ENCODE measurements at regions not wholly inside any gene's neighbourhood (a gene's known extent, or its start where the extent isn't known, plus 50 kb on each side); places are given as distances from the start of the nearest gene placed in this dataset.
A peak's percentile ranks its signal among the peaks of the same experiment; 100 is the strongest.

DNA sequence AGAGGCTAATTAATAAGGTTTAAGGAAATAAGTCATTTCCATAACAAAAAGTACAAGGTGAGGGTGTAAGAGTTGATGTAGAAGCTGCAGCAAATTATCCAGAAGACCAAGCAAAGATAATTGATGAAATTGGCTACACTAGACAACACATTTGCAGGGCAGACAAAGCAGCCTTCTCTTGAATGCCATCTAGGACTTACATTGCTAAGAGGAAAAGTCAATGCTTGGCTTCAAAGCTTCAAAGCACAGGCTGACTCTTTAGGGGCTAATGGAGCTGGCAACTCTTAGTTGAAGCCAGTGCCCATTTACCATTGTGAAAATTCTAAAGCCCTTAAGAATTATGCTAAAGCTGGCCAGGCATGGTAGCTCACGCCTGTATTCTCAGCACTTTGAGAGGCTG is 728.6 kb upstream of the KLHL29 start:
- Histone ChIP-seq H3K4me1 (ENCODE audit: insufficient read depth, insufficient read length) (no peaks in the 10 kb centered on the region), H3K27me3 (ENCODE audit: insufficient read depth, insufficient read length) (no peaks in the 10 kb centered on the region), H3K36me3 (ENCODE audit: insufficient read depth, insufficient read length, low read length) (no peaks in the 10 kb centered on the region), H3K4me3 (ENCODE audit: insufficient read length, low read depth) (no peak overlapping the region), H3K9ac (ENCODE audit: insufficient read length, low read depth) (no peak overlapping the region), H3K9me3 (ENCODE audit: insufficient read depth, low read length) (no peaks in the 10 kb centered on the region)
- TF ChIP-seq SUZ12 (IDR thresholded peaks at IDR 0.05; ENCODE audit: extremely low read depth, insufficient read depth, insufficient read length) (no peak), ZNF274 (IDR thresholded peaks at IDR 0.05; ENCODE audit: low read depth, low read length) (no peak), YY1 (IDR thresholded peaks at IDR 0.05; ENCODE audit: insufficient read depth, insufficient read length) (no peak)
- no peak for DNase-seq (ENCODE audit: low read depth, low spot score)

GRCh38 chr2:22673529-22673928 is 711.5 kb upstream of the KLHL29 start:
- no peak overlapping the region for H3K9ac ChIP-seq (ENCODE audit: insufficient read length, low read depth)
- no peaks in the 10 kb centered on the region for H3K27me3 ChIP-seq (ENCODE audit: insufficient read depth, insufficient read length)
- no peak for DNase-seq (ENCODE audit: low read depth, low spot score)
- TF ChIP-seq YY1 (IDR thresholded peaks at IDR 0.05; ENCODE audit: insufficient read depth, insufficient read length), result no peak
- no peak overlapping the region for H3K4me3 ChIP-seq (ENCODE audit: insufficient read length, low read depth)
- no peaks in the 10 kb centered on the region for H3K36me3 ChIP-seq (ENCODE audit: insufficient read depth, insufficient read length, low read length)
- no peaks in the 10 kb centered on the region for H3K4me1 ChIP-seq (ENCODE audit: insufficient read depth, insufficient read length)
- no peaks in the 10 kb centered on the region for H3K9me3 ChIP-seq (ENCODE audit: insufficient read depth, low read length)

GRCh38 chr2:22683914-22684313 is 701.1 kb upstream of the KLHL29 start:
- Histone ChIP-seq H3K9me3 (ENCODE audit: insufficient read depth, low read length) (no peaks in the 10 kb centered on the region), H3K4me3 (ENCODE audit: insufficient read length, low read depth) (no peak overlapping the region), H3K36me3 (ENCODE audit: insufficient read depth, insufficient read length, low read length) (no peaks in the 10 kb centered on the region), H3K9ac (ENCODE audit: insufficient read length, low read depth) (no peak overlapping the region), H3K4me1 (ENCODE audit: insufficient read depth, insufficient read length) (no peaks in the 10 kb centered on the region), H3K27me3 (ENCODE audit: insufficient read depth, insufficient read length) (no peaks in the 10 kb centered on the region)
- DNase-seq (ENCODE audit: low read depth, low spot score), result no peak
- TF ChIP-seq YY1 (IDR thresholded peaks at IDR 0.05; ENCODE audit: insufficient read depth, insufficient read length), result no peak
- TF ChIP-seq SUZ12 (IDR thresholded peaks at IDR 0.05; ENCODE audit: extremely low read depth, insufficient read depth, insufficient read length), result no peak

- no peaks in the 10 kb centered on the region for H3K4me1 ChIP-seq (ENCODE audit: insufficient read depth, insufficient read length)
- no peak overlapping the region for H3K9ac ChIP-seq (ENCODE audit: insufficient read length, low read depth)
- H3K36me3 ChIP-seq (ENCODE audit: insufficient read depth, insufficient read length, low read length), result no peaks in the 10 kb centered on the region
- no peaks in the 10 kb centered on the region for H3K9me3 ChIP-seq (ENCODE audit: insufficient read depth, low read length)
- TF ChIP-seq ZNF274 (IDR thresholded peaks at IDR 0.05; ENCODE audit: low read depth, low read length) (no peak), YY1 (IDR thresholded peaks at IDR 0.05; ENCODE audit: insufficient read depth, insufficient read length) (no peak), SUZ12 (IDR thresholded peaks at IDR 0.05; ENCODE audit: extremely low read depth, insufficient read depth, insufficient read length) (no peak)
- no peak for DNase-seq (ENCODE audit: low read depth, low spot score)
- H3K4me3 ChIP-seq (ENCODE audit: insufficient read length, low read depth), result no peak overlapping the region
- H3K27me3 ChIP-seq (ENCODE audit: insufficient read depth, insufficient read length), result no peaks in the 10 kb centered on the region
These were observed 694.9 kb upstream of the KLHL29 start for GRCh38 chr2:22690096-22690495.

- Histone ChIP-seq H3K4me1 (ENCODE audit: insufficient read depth, insufficient read length) (no peaks in the 10 kb centered on the region), H3K9me3 (ENCODE audit: insufficient read depth, low read length) (no peaks in the 10 kb centered on the region), H3K36me3 (ENCODE audit: insufficient read depth, insufficient read length, low read length) (no peaks in the 10 kb centered on the region), H3K9ac (ENCODE audit: insufficient read length, low read depth) (no peak overlapping the region), H3K4me3 (ENCODE audit: insufficient read length, low read depth) (no peak overlapping the region), H3K27me3 (ENCODE audit: insufficient read depth, insufficient read length) (no peaks in the 10 kb centered on the region)
- no peak for TF ChIP-seq ZNF274 (IDR thresholded peaks at IDR 0.05; ENCODE audit: low read depth, low read length)
- TF ChIP-seq SUZ12 (IDR thresholded peaks at IDR 0.05; ENCODE audit: extremely low read depth, insufficient read depth, insufficient read length), result no peak
- TF ChIP-seq YY1 (IDR thresholded peaks at IDR 0.05; ENCODE audit: insufficient read depth, insufficient read length), result no peak
- DNase-seq (ENCODE audit: low read depth, low spot score), result no peak
These were observed 693.3 kb upstream of the KLHL29 start for GRCh38 chr2:22691666-22692065.

DNA sequence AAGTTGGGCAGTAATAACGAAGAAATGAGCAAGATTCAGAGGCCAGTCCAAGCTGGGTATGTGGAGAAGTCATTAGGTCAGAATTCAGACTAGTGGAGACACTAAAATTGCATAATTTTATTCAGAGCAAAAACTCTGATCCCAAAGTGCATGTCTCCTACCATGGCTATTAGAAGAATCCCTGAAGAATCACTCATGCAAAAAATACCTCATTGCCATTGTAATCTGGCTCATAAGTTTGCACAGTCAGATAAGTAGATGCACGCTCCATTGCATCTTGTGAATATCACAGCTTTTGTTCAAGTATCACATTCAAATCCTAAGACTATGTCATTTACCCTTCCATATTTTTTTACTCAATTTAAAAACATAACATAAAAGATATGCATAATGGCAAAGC is 692.2 kb upstream of the KLHL29 start:
- H3K4me1 ChIP-seq (ENCODE audit: insufficient read depth, insufficient read length), result no peaks in the 10 kb centered on the region
- H3K9me3 ChIP-seq (ENCODE audit: insufficient read depth, low read length), result no peaks in the 10 kb centered on the region
- no peak overlapping the region for H3K9ac ChIP-seq (ENCODE audit: insufficient read length, low read depth)
- H3K4me3 ChIP-seq (ENCODE audit: insufficient read length, low read depth), result no peak overlapping the region
- H3K36me3 ChIP-seq (ENCODE audit: insufficient read depth, insufficient read length, low read length), result no peaks in the 10 kb centered on the region
- no peaks in the 10 kb centered on the region for H3K27me3 ChIP-seq (ENCODE audit: insufficient read depth, insufficient read length)
- TF ChIP-seq YY1 (IDR thresholded peaks at IDR 0.05; ENCODE audit: insufficient read depth, insufficient read length) (no peak), SUZ12 (IDR thresholded peaks at IDR 0.05; ENCODE audit: extremely low read depth, insufficient read depth, insufficient read length) (no peak), ZNF274 (IDR thresholded peaks at IDR 0.05; ENCODE audit: low read depth, low read length) (no peak)
- no peak for DNase-seq (ENCODE audit: low read depth, low spot score)

- TF ChIP-seq YY1 (IDR thresholded peaks at IDR 0.05; ENCODE audit: insufficient read depth, insufficient read length) (no peak), SUZ12 (IDR thresholded peaks at IDR 0.05; ENCODE audit: extremely low read depth, insufficient read depth, insufficient read length) (no peak), ZNF274 (IDR thresholded peaks at IDR 0.05; ENCODE audit: low read depth, low read length) (no peak)
These were observed 690.7 kb upstream of the KLHL29 start for GRCh38 chr2:22694300-22694699.

DNA sequence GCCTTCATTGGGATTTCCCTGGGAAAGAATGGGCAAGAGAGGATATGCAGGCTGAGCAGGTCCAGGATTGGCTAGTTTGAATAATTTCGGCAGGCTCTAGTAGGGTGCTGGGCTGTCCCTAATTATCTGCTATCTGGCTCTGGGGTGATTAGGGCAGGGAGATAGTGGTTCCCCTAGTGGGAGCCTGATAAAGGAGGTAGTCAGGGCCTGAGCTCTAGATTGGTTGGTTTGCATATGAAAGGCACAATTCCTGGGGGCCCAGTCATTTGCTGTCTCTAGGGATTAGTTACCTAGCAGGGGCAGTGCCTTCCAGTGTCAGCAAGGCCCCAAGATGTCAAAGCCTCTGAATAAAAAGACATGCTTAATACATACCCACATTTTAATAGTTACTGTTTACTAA is 690.1 kb upstream of the KLHL29 start:
- Histone ChIP-seq H3K9me3 (ENCODE audit: insufficient read depth, low read length) (no peaks in the 10 kb centered on the region), H3K36me3 (ENCODE audit: insufficient read depth, insufficient read length, low read length) (no peaks in the 10 kb centered on the region), H3K4me1 (ENCODE audit: insufficient read depth, insufficient read length) (no peaks in the 10 kb centered on the region), H3K27me3 (ENCODE audit: insufficient read depth, insufficient read length) (no peaks in the 10 kb centered on the region), H3K4me3 (ENCODE audit: insufficient read length, low read depth) (no peak overlapping the region), H3K9ac (ENCODE audit: insufficient read length, low read depth) (no peak overlapping the region)
- peak; percentile 77 for DNase-seq (ENCODE audit: low read depth, low spot score)
- TF ChIP-seq ZNF274 (IDR thresholded peaks at IDR 0.05; ENCODE audit: low read depth, low read length), result no peak
- no peak for TF ChIP-seq SUZ12 (IDR thresholded peaks at IDR 0.05; ENCODE audit: extremely low read depth, insufficient read depth, insufficient read length)
- no peak for TF ChIP-seq YY1 (IDR thresholded peaks at IDR 0.05; ENCODE audit: insufficient read depth, insufficient read length)

More at GRCh38 chr2:22694300-22694699, 690.7 kb upstream of the KLHL29 start:
- Histone ChIP-seq H3K9me3 (ENCODE audit: insufficient read depth, low read length) (no peaks in the 10 kb centered on the region), H3K4me3 (ENCODE audit: insufficient read length, low read depth) (no peak overlapping the region), H3K36me3 (ENCODE audit: insufficient read depth, insufficient read length, low read length) (no peaks in the 10 kb centered on the region), H3K27me3 (ENCODE audit: insufficient read depth, insufficient read length) (no peaks in the 10 kb centered on the region), H3K4me1 (ENCODE audit: insufficient read depth, insufficient read length) (no peaks in the 10 kb centered on the region), H3K9ac (ENCODE audit: insufficient read length, low read depth) (no peak overlapping the region)
- no peak for DNase-seq (ENCODE audit: low read depth, low spot score)
